Dedifferentiated amniotic fluid mesenchymal stem cell (primary cell): ENCODE measurements at regions not wholly inside any gene's neighbourhood (a gene's known extent, or its start where the extent isn't known, plus 50 kb on each side); places are given as distances from the start of the nearest gene placed in this dataset.

Experiments used
- DNase-seq: peaks from one replicate; pipeline ENCODE4 v3.0.0-alpha.2; 2016; ENCODE audit errors: extremely low spot score

GRCh38 chrX:40149286-40150175 is 51.8 kb upstream of the BCOR start:
- no peak for DNase-seq

GRCh38 chrX:40148385-40149285 is 50.9 kb upstream of the BCOR start:
- no peak for DNase-seq

GRCh38 chrX:40147971-40148370 is 50.2 kb upstream of the BCOR start:
- DNase-seq = no peak
